ENCODE measurements at regions not wholly inside any gene's neighbourhood (a gene's known extent, or its start where the extent isn't known, plus 50 kb on each side); places are given as distances from the start of the nearest gene placed in this dataset.

GRCh38 chr13:104737713-104738112 is 1671.5 kb upstream of the SLC10A2 start:
- DNase-seq (ENCODE audit: low spot score in 2 of 2): no peak
- intact Hi-C loops (cut with DNase I; ENCODE audit: low total_unique reads): no loop called here
- TF ChIP-seq, protein P1, sequence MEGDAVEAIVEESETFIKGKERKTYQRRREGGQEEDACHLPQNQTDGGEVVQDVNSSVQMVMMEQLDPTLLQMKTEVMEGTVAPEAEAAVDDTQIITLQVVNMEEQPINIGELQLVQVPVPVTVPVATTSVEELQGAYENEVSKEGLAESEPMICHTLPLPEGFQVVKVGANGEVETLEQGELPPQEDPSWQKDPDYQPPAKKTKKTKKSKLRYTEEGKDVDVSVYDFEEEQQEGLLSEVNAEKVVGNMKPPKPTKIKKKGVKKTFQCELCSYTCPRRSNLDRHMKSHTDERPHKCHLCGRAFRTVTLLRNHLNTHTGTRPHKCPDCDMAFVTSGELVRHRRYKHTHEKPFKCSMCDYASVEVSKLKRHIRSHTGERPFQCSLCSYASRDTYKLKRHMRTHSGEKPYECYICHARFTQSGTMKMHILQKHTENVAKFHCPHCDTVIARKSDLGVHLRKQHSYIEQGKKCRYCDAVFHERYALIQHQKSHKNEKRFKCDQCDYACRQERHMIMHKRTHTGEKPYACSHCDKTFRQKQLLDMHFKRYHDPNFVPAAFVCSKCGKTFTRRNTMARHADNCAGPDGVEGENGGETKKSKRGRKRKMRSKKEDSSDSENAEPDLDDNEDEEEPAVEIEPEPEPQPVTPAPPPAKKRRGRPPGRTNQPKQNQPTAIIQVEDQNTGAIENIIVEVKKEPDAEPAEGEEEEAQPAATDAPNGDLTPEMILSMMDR (IDR thresholded peaks at IDR 0.05): no peak
- TF ChIP-seq POLR2A (IDR thresholded peaks at IDR 0.05): no peak
- H3K4me3 ChIP-seq (ENCODE audit: low read depth, poor library complexity, severe bottlenecking): no peak overlapping the region
- 86 to 89% methylated on average over 6 of the region's 6 CpGs for WGBS, 2 donors

DNA sequence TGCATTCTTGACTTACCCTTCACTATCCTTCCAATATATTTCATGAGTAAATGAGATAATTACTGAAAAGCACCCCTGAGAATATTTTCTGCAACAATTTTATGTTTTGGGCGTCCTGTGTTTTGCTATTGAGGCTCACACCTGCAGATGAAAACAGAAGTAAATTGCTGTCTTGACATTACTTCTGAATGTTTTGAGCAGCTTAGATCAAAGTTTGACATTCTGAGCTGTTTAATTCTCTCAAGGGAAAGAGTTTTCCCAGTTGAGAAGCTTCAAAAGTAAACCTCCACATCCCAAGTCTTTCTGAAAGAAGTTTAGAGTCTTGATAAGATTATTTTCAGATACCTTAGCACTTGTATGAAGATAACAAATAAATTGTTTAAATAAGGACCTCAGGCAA is 1667.2 kb upstream of the SLC10A2 start:
- no peak overlapping the region for H3K4me3 ChIP-seq (ENCODE audit: low read depth, poor library complexity, severe bottlenecking)
- TF ChIP-seq, protein P1 (IDR thresholded peaks at IDR 0.05): no peak
- TF ChIP-seq POLR2A (IDR thresholded peaks at IDR 0.05): no peak
- WGBS, 2 donors: 65 to 76% methylated on average over 1 of the region's 1 CpG
- intact Hi-C loops (cut with DNase I; ENCODE audit: low total_unique reads): no loop called here
- no peak for DNase-seq (ENCODE audit: low spot score in 2 of 2)

DNA sequence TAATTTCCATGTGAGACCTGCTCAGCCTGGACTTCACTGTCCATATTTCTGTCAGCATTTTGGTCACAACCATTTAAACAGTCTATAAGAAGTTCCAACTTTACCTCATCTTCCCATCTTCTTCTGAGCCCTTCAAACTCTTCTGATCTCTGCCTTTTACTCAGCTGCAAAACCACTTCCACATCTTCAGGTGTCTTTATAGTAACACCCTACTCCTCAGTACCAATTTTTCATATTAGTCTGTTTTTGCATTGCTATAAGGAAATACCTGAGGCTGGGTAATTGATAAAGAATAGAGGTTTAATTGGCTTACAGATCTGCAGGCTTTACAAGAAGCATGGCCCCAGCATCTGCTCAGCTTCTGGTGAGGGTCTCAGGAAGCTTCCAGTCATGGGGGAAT is 1648.9 kb upstream of the SLC10A2 start:
- H3K4me3 ChIP-seq (ENCODE audit: low read depth, poor library complexity, severe bottlenecking): no peak overlapping the region
- intact Hi-C loops (cut with DNase I; ENCODE audit: low total_unique reads): no loop called here
- TF ChIP-seq, protein P1 (IDR thresholded peaks at IDR 0.05): no peak
- TF ChIP-seq POLR2A (IDR thresholded peaks at IDR 0.05): no peak
- no peak for DNase-seq (ENCODE audit: low spot score in 2 of 2)

DNA sequence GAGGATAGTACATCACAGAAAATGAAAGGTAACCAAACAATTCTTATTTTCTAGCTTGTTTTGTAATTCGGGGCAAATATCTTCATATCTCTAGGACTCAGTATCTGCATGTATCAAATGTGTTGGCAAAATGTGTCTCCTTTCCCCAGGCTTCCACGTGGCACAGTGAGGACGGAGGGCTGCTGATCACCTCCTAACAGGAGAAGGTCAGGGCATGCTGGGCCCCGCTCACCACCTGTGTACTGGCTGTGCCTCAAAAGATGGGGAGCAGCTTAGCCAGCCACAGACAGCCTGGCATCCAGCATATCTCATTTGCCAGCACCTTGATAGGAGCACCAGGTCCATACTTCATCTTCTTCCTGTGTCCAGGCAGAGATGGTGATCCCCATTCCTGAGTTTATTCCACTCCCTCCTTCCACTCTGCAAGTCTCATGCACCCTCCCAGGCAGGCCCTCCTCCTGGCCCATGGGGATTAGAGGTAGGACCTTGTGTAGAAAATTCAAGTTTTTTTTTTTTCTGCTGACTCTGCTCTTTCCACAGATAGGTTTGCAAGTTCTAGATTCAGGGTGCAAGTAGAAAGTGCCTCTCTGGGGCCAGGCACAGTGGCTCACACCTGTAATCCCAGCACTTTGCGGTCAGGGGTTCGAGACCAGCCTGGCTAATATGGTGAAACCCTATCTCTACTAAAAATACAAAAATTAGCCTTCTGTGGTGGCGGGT is 1639.0 kb upstream of the SLC10A2 start:
- TF ChIP-seq, protein P1 (IDR thresholded peaks at IDR 0.05): no peak
- no peak for TF ChIP-seq POLR2A (IDR thresholded peaks at IDR 0.05)
- intact Hi-C loops (cut with DNase I; ENCODE audit: low total_unique reads): no loop called here

DNA sequence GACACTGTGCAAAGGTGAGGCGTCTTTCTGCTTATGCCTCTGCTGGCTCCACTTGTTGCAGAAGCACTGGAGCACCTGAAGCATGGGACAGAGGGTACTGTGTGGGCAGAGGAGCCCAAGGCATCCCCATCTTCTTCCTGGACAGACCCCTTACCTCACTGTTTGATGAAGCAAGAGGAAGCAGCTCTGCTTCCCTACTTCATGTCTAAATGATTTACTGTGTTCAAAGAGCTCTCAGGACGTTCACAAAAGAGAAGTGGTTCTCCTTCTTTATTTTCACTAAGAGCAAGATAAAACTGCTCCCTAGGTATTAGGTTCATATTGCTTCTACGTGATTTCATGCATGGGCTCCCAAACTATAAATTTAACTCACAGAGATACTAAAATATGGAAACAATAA is 1635.4 kb upstream of the SLC10A2 start:
- H3K4me3 ChIP-seq (ENCODE audit: low read depth, poor library complexity, severe bottlenecking): no peak overlapping the region
- 67 to 68% methylated on average over 3 of the region's 3 CpGs for WGBS, 2 donors
- intact Hi-C loops (cut with DNase I; ENCODE audit: low total_unique reads): no loop called here
- TF ChIP-seq, protein P1 (IDR thresholded peaks at IDR 0.05): no peak
- TF ChIP-seq POLR2A (IDR thresholded peaks at IDR 0.05): no peak
- DNase-seq (ENCODE audit: low spot score in 2 of 2): no peak

More for the DNA sequence above, 1639.0 kb upstream of the SLC10A2 start:
- WGBS, 2 donors: 91 to 95% methylated on average over 7 of the region's 7 CpGs
- no peak for DNase-seq (ENCODE audit: low spot score in 2 of 2)
- H3K4me3 ChIP-seq (ENCODE audit: low read depth, poor library complexity, severe bottlenecking): no peak overlapping the region

- no peak overlapping the region for H3K4me3 ChIP-seq (ENCODE audit: low read depth, poor library complexity, severe bottlenecking)
- DNase-seq (ENCODE audit: low spot score in 2 of 2): no peak
- intact Hi-C loops (cut with DNase I; ENCODE audit: low total_unique reads): no loop called here
- no peak for TF ChIP-seq POLR2A (IDR thresholded peaks at IDR 0.05)
- TF ChIP-seq, protein P1 (IDR thresholded peaks at IDR 0.05): no peak
These were observed 1628.2 kb upstream of the SLC10A2 start for GRCh38 chr13:104694397-104694796.

Measured in lower leg skin (tissue), 4 donors.